ENCODE measurements at regions not wholly inside any gene's neighbourhood (a gene's known extent, or its start where the extent isn't known, plus 50 kb on each side); places are given as distances from the start of the nearest gene placed in this dataset.

- Histone ChIP-seq H3K9ac (ENCODE audit: insufficient read depth in 1 of 2, low read length in 2 of 2) (no peak overlapping the region), H3K4me1 (ENCODE audit: control insufficient read depth in 5 of 5, insufficient read depth in 5 of 5, low read length in 5 of 5) (peaks cover 0 to 5% (median 0%) of the 10 kb centered on the region in 5 donors), H3K36me3 (ENCODE audit: control insufficient read depth in 4 of 4, insufficient read depth in 4 of 4, low read length in 4 of 4) (peaks cover 1 to 11% (median 7%) of the 10 kb centered on the region in 4 donors), H3K27ac (ENCODE audit: low read depth in 1 of 2, low read length in 1 of 2) (no peak overlapping the region), H3K9me3 (ENCODE audit: control insufficient read depth in 4 of 4, insufficient read depth in 3 of 4, low read length in 3 of 4) (peaks cover 0 to 11% (median 6%) of the 10 kb centered on the region in 4 donors), H3K27me3 (ENCODE audit: control insufficient read depth in 3 of 3, insufficient read depth in 3 of 3, low read length in 2 of 3) (no peaks in the 10 kb centered on the region), H3K4me3 (no peak overlapping the region)
- no peak for DNase-seq
- TF ChIP-seq CTCF (IDR thresholded peaks at IDR 0.05; ENCODE audit: control extremely low read depth, extremely low read depth), result no peak
- WGBS, 2 donors, result 99% methylated on average over 11 of the region's 11 CpGs
- no peak for ATAC-seq (ENCODE audit: insufficient read depth, low FRiP score)
Measured at GRCh38 chr7:149570784-149571183, 73.2 kb upstream of the ZNF746 start.

GRCh38 chr7:149569726-149570422 is 72.3 kb upstream of the ZNF746 start:
- Histone ChIP-seq H3K36me3 (ENCODE audit: control insufficient read depth in 4 of 4, insufficient read depth in 4 of 4, low read length in 4 of 4) (peaks cover 1 to 11% (median 7%) of the 10 kb centered on the region in 4 donors), H3K9me3 (ENCODE audit: control insufficient read depth in 4 of 4, insufficient read depth in 3 of 4, low read length in 3 of 4) (peaks cover 0 to 11% (median 6%) of the 10 kb centered on the region in 4 donors), H3K4me1 (ENCODE audit: control insufficient read depth in 5 of 5, insufficient read depth in 5 of 5, low read length in 5 of 5) (peaks cover 0 to 7% (median 0%) of the 10 kb centered on the region in 5 donors), H3K9ac (ENCODE audit: insufficient read depth in 1 of 2, low read length in 2 of 2) (no peak overlapping the region), H3K27ac (ENCODE audit: low read depth in 1 of 2, low read length in 1 of 2) (no peak overlapping the region), H3K27me3 (ENCODE audit: control insufficient read depth in 3 of 3, insufficient read depth in 3 of 3, low read length in 2 of 3) (no peaks in the 10 kb centered on the region), H3K4me3 (no peak overlapping the region)
- DNase-seq (no peak), ATAC-seq (ENCODE audit: insufficient read depth, low FRiP score) (no peak)
- TF ChIP-seq CTCF (IDR thresholded peaks at IDR 0.05; ENCODE audit: control extremely low read depth, extremely low read depth), result no peak
- 98 to 99% methylated on average over 12 of the region's 12 CpGs for WGBS, 2 donors

DNA sequence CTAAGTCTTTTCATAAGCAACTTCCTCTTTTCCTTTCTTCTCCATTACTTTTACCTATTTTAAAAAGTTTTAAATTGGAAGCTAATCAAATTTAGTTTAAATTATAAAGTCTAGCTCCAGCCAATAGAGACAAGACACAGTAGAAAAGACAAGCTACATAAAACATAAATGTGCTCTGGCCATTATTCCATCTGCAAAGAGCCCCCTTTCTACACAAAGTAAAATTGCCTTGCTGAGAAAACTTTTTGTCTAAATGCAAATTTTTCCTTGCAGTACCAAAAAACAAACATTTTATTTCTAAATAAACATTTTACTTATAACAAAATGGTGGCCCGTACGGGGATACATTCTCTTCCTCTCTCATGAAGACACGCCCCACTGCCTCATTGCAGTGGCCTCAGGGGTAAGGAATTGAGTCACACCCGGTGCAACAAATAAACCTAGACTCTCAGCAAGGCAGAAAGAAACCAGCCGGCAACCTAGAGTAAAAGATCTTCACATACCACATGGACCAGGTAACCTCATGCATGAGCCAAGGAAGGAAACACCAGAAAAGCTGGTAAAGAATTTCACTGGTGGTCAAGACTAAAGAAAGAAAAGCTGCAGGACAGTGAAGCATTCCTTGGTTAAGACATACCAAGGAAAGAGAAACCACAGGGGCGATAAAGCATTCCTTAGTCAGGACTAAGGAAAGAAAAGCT is 71.6 kb upstream of the ZNF746 start:
- Histone ChIP-seq H3K4me1 (ENCODE audit: control insufficient read depth in 5 of 5, insufficient read depth in 5 of 5, low read length in 5 of 5) (peaks cover 0 to 13% (median 0%) of the 10 kb centered on the region in 5 donors), H3K4me3 (no peak overlapping the region), H3K9ac (ENCODE audit: insufficient read depth in 1 of 2, low read length in 2 of 2) (no peak overlapping the region), H3K36me3 (ENCODE audit: control insufficient read depth in 4 of 4, insufficient read depth in 4 of 4, low read length in 4 of 4) (peaks cover 1 to 11% (median 7%) of the 10 kb centered on the region in 4 donors), H3K9me3 (ENCODE audit: control insufficient read depth in 4 of 4, insufficient read depth in 3 of 4, low read length in 3 of 4) (peaks cover 0 to 11% (median 6%) of the 10 kb centered on the region in 4 donors), H3K27me3 (ENCODE audit: control insufficient read depth in 3 of 3, insufficient read depth in 3 of 3, low read length in 2 of 3) (no peaks in the 10 kb centered on the region), H3K27ac (ENCODE audit: low read depth in 1 of 2, low read length in 1 of 2) (no peak overlapping the region)
- TF ChIP-seq CTCF (IDR thresholded peaks at IDR 0.05; ENCODE audit: control extremely low read depth, extremely low read depth), result no peak
- ATAC-seq (ENCODE audit: insufficient read depth, low FRiP score) (no peak), DNase-seq (no peak)
- 98 to 99% methylated on average over 6 of the region's 6 CpGs for WGBS, 2 donors

All from lung (tissue), 11 donors.